ENCODE measurements at regions not wholly inside any gene's neighbourhood (a gene's known extent, or its start where the extent isn't known, plus 50 kb on each side); places are given as distances from the start of the nearest gene placed in this dataset.

DNA sequence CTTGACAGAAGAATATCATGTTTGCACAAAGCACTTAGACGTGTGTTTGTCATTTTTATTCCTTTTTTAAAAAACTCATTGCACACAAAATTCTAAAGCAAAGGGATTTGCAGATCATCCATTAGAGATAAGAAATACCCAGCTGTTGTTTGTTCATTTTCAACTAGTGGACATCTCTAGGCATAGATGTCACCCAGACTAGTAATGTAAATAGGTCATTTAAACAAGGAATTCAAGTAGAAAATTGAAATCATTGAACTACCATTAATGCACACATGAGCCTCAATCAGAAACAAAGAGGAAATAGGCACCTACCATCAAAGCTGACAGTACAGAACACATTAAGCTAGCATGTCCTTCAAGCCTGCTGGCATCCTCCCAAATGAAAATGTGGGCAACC, 107.3 kb downstream of the OR2K2 start:
- H3K27me3 ChIP-seq: no peaks in the 10 kb centered on the region
- TF ChIP-seq POLR2AphosphoS5 (IDR thresholded peaks at IDR 0.05): no peak
- no peak for TF ChIP-seq CTCF (IDR thresholded peaks at IDR 0.05)
- TF ChIP-seq POLR2A (IDR thresholded peaks at IDR 0.05): no peak
- no peak for TF ChIP-seq EP300 (IDR thresholded peaks at IDR 0.05)
- H3K36me3 ChIP-seq: no peaks in the 10 kb centered on the region
- H3K4me3 ChIP-seq: no peak overlapping the region
- H3K9me3 ChIP-seq: no peaks in the 10 kb centered on the region
- WGBS: 85% methylated on average over 1 of the region's 1 CpG
- no peak overlapping the region for H3K27ac ChIP-seq
- DNase-seq (ENCODE audit: low spot score in 2 of 2): no peak
- no peaks in the 10 kb centered on the region for H3K4me1 ChIP-seq

DNA sequence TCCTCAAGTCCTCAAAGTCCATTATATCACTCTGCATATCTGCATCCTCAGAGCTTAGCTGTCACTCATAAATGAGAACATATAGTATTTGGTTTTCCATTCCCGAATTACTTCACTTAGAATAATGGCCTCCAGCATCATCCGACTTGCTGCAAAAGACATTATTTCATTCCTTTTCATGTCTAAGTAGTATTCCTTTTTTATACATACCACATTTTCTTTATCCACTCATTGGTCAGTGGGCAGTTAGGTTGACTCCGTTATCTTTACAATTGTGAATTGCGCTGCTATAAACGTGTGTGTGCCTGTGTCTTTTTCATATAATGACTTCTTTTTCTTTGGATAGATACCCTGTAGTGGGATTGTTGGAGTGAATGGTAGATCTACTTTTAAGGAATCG, 117.2 kb downstream of the OR2K2 start:
- H3K27me3 ChIP-seq: no peaks in the 10 kb centered on the region
- no peak for DNase-seq (ENCODE audit: low spot score in 2 of 2)
- no peaks in the 10 kb centered on the region for H3K9me3 ChIP-seq
- H3K4me3 ChIP-seq: no peak overlapping the region
- TF ChIP-seq POLR2A (IDR thresholded peaks at IDR 0.05) (no peak), POLR2AphosphoS5 (IDR thresholded peaks at IDR 0.05) (no peak), EP300 (IDR thresholded peaks at IDR 0.05) (no peak), CTCF (IDR thresholded peaks at IDR 0.05) (no peak)
- no peaks in the 10 kb centered on the region for H3K36me3 ChIP-seq
- no peaks in the 10 kb centered on the region for H3K4me1 ChIP-seq
- no peak overlapping the region for H3K27ac ChIP-seq
- WGBS: 91% methylated on average over 6 of the region's 6 CpGs

DNA sequence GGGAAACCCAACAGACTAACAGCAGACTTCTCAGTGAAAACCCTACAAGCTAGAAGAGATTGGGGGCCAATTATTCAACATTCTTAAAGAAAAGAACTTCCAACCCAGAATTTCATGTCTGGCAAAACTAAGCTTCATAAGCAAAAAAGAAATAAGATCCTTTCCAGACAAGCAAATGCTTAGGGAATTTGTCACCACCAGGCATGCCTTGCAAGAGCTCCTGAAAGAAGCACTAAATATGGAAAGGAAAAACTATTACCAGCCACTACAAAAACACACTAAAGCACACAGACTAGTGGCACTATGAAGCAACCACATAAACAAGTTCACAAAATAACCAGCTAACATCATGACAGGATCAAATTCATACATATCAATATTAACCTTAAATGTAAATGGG, 131.1 kb downstream of the OR2K2 start:
- H3K9me3 ChIP-seq: peaks cover 7% of the 10 kb centered on the region
- no peak for DNase-seq (ENCODE audit: low spot score in 2 of 2)
- TF ChIP-seq POLR2AphosphoS5 (IDR thresholded peaks at IDR 0.05) (no peak), EP300 (IDR thresholded peaks at IDR 0.05) (no peak), CTCF (IDR thresholded peaks at IDR 0.05) (no peak), POLR2A (IDR thresholded peaks at IDR 0.05) (no peak)

DNA sequence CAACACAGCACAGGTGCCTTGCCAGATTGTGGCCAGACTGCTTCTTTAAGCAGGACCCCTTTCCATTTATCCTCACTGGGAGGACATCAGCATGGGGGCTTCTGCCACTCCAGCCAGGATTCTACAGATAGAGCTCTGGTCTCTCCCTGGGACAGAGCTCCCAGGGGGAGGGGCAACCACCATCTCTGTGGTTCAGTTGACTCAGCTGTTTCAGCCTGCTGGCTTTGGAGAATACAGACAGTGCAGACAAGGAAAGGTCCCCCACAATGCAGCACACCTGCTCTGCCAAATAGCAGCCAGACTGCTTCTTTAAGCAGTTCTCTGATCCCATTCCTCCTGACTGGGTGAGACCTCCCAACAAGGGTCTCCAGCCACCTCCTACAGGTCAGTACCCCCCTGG, 132.8 kb downstream of the OR2K2 start:
- DNase-seq (ENCODE audit: low spot score in 2 of 2): no peak
- Histone ChIP-seq H3K27me3 (no peaks in the 10 kb centered on the region), H3K9me3 (no peaks in the 10 kb centered on the region), H3K4me1 (peaks cover 4% of the 10 kb centered on the region), H3K4me3 (no peak overlapping the region), H3K36me3 (no peaks in the 10 kb centered on the region), H3K27ac (no peak overlapping the region)
- no peak for TF ChIP-seq POLR2A (IDR thresholded peaks at IDR 0.05)
- TF ChIP-seq EP300 (IDR thresholded peaks at IDR 0.05): no peak
- no peak for TF ChIP-seq POLR2AphosphoS5 (IDR thresholded peaks at IDR 0.05)
- no peak for TF ChIP-seq CTCF (IDR thresholded peaks at IDR 0.05)

More for the DNA sequence above, 131.1 kb downstream of the OR2K2 start:
- no peak overlapping the region for H3K27ac ChIP-seq
- no peaks in the 10 kb centered on the region for H3K36me3 ChIP-seq
- no peaks in the 10 kb centered on the region for H3K27me3 ChIP-seq
- H3K4me1 ChIP-seq: peaks cover 4% of the 10 kb centered on the region
- H3K4me3 ChIP-seq: no peak overlapping the region

GRCh38 chr9:111195766-111196165, 134.3 kb downstream of the OR2K2 start:
- no peak for TF ChIP-seq POLR2AphosphoS5 (IDR thresholded peaks at IDR 0.05)
- TF ChIP-seq POLR2A (IDR thresholded peaks at IDR 0.05): no peak
- no peak for TF ChIP-seq EP300 (IDR thresholded peaks at IDR 0.05)
- no peak for TF ChIP-seq CTCF (IDR thresholded peaks at IDR 0.05)
- Histone ChIP-seq H3K4me1 (peaks cover 4% of the 10 kb centered on the region), H3K4me3 (no peak overlapping the region), H3K36me3 (no peaks in the 10 kb centered on the region), H3K9me3 (no peaks in the 10 kb centered on the region), H3K27me3 (no peaks in the 10 kb centered on the region), H3K27ac (no peak overlapping the region)
- WGBS: 73% methylated on average over 4 of the region's 4 CpGs
- no peak for DNase-seq (ENCODE audit: low spot score in 2 of 2)

Measured in suprapubic skin (tissue), 4 donors.